Heart left ventricle (tissue), 16 donors: ENCODE measurements at regions not wholly inside any gene's neighbourhood (a gene's known extent, or its start where the extent isn't known, plus 50 kb on each side); places are given as distances from the start of the nearest gene placed in this dataset.

Experiments used
- ATAC-seq, 4 donors: fragments of 200-7000 bp; cut with Tn5 transposase; one replicate each; pipeline ENCODE4 v1.9.1; 2020 to 2022; ENCODE audit warnings: moderate library complexity in 4 of 4, mild to moderate bottlenecking in 3 of 4, moderate number of reproducible peaks in 1 of 4
- DNase-seq, 5 donors: peaks; one replicate each; pipeline ENCODE4 v3.0.0-alpha.2; 2020
- H3K27ac ChIP-seq, 12 donors: fragments of 200-600 bp; sonication (generic) in 4 of 12; one replicate each; pipeline versions ENCODE4 v1.5.0 to v1.8.0; 2016 to 2022; ENCODE audit warnings: mild to moderate bottlenecking in 2 of 12
- H3K27me3 ChIP-seq, 9 donors: fragments of 200-600 bp; sonication (generic) in 2 of 9; one replicate each; pipeline versions ENCODE4 v1.5.1 to v1.8.0; 2016 to 2022; ENCODE audit warnings: mild to moderate bottlenecking in 3 of 9
- H3K36me3 ChIP-seq, 9 donors: fragments of 200-600 bp; sonication (generic) in 2 of 9; one replicate each; pipeline versions ENCODE4 v1.5.0 to v1.8.0; 2018 to 2022; ENCODE audit warnings: mild to moderate bottlenecking in 2 of 9
- H3K4me1 ChIP-seq, 12 donors: fragments of 200-600 bp; sonication (generic) in 4 of 12; one replicate each; pipeline versions ENCODE4 v1.5.0 to v1.8.0; 2016 to 2022; ENCODE audit warnings: mild to moderate bottlenecking in 3 of 12
- H3K4me3 ChIP-seq, 12 donors: fragments of 200-600 bp; sonication (generic) in 4 of 12; one replicate each; pipeline versions ENCODE4 v1.5.0 to v1.8.0; 2017 to 2022; ENCODE audit warnings: mild to moderate bottlenecking in 9 of 12, moderate library complexity in 4 of 12
- H3K9me3 ChIP-seq, 12 donors: fragments of 200-600 bp; sonication (generic) in 4 of 12; one replicate each; pipeline versions ENCODE4 v1.5.0 to v1.8.0; 2016 to 2022; ENCODE audit warnings: mild to moderate bottlenecking in 1 of 12
- POLR2A ChIP-seq, 2 donors: fragments of 450-650 bp; IDR thresholded peaks; one replicate each; pipeline ENCODE4 v1.6.1; 2017; ENCODE audit warnings: antibody characterized with exemption in 2 of 2, mild to moderate bottlenecking in 2 of 2, moderate library complexity in 2 of 2
- WGBS, 4 donors: extraction: QIAGEN DNeasy Blood & Tissue Kit in 2 of 4; methylation state at CpG; one replicate each; pipeline versions ENCODE4 v1.1.5 to v1.1.7; 2013 to 2018; 5-methylcytosine and 5-hydroxymethylcytosine counted together
- intact Hi-C, 10 donors: fragments of 100-400 bp; cut with DNase I; formaldehyde crosslinking; loops; one replicate each; pipeline versions ENCODE4 v1.11.1 to v1.14.2; 2022
- TF ChIP-seq, protein P1 (sequence below), 12 donors: fragments of 200-600 bp; sonication (generic) in 4 of 12; IDR thresholded peaks; one replicate each; pipeline versions ENCODE4 v1.5.0 to v1.8.0; 2018 to 2022; ENCODE audit warnings: antibody characterized with exemption in 12 of 12, mild to moderate bottlenecking in 5 of 12
- donor health status: ischemic (EF 13 %, LVEDD 7.1; RV severe dilation, severe dysfunction).
- donor health status: healthy with polysubstance abuse.
- donor health status: DM: no; HTN: yes; CAD: no.
- donor health status: DM: no; HTN: no; CAD: no.
- donor health status: ischemic (EF 25% LVEDD 6.9; RV normal size, moderate dysfunction).
- donor health status: ischemic (EF 25% LVEDD 5.7; RV mildly dilated, moderate dysfunction).
- donor health status: healthy.
- donor health status: DM: yes; HTN: yes; CAD: no.
- donor health status: ischemic (EF 35%, LVEDD 5.7; RV mildly dilated, moderate dysfunction).
- donor health status: nonischemic (EF 11% LVEDD 7.7; RV severe dilation, severe dysfunction).
- donor health status: DM: yes; HTN: yes; CAD: no.
- donor health status: PGD.
- donor health status: ischemic (EF 29% LVEDD 5.4; RV normal size, mild dysfunction).
- donor health status: nonischemic (EF 23%, LVEDD 6.1; RV moderate dilation, normal function).

DNA sequence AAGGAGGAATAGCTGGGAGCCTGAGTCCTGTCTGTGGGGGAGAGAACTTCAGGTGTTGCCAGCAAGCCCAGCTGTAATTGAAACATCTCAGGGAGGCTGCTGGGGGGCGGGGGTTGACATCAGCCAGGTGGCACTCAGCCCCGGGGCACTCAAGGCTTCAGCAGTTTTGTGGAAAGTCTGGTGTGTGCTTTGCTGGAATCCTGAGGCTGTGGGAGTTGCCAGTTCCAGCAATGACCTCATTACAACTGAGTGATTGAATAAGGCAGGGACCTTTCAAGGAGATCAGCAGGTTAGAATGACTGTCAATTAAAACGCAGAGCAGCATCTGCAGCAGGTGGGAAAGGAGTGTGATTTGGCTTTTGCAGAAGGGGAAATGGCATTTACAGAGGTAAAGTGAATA lies 75.7 kb downstream of the FAM43A start:
- peak in 3 of 4 donors; percentile 48 to 60 (median 48) for ATAC-seq
- H3K4me3 ChIP-seq: no peak overlapping the region
- H3K27ac ChIP-seq: no peak overlapping the region
- 30 to 45% (median 41%) methylated on average over 3 of the region's 3 CpGs for WGBS, 4 donors
- no peaks in the 10 kb centered on the region for H3K27me3 ChIP-seq
- no peaks in the 10 kb centered on the region for H3K36me3 ChIP-seq
- H3K4me1 ChIP-seq: peaks cover 0 to 25% (median 8%) of the 10 kb centered on the region in 12 donors
- TF ChIP-seq, protein P1, sequence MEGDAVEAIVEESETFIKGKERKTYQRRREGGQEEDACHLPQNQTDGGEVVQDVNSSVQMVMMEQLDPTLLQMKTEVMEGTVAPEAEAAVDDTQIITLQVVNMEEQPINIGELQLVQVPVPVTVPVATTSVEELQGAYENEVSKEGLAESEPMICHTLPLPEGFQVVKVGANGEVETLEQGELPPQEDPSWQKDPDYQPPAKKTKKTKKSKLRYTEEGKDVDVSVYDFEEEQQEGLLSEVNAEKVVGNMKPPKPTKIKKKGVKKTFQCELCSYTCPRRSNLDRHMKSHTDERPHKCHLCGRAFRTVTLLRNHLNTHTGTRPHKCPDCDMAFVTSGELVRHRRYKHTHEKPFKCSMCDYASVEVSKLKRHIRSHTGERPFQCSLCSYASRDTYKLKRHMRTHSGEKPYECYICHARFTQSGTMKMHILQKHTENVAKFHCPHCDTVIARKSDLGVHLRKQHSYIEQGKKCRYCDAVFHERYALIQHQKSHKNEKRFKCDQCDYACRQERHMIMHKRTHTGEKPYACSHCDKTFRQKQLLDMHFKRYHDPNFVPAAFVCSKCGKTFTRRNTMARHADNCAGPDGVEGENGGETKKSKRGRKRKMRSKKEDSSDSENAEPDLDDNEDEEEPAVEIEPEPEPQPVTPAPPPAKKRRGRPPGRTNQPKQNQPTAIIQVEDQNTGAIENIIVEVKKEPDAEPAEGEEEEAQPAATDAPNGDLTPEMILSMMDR (IDR thresholded peaks at IDR 0.05): no peak
- no peak for TF ChIP-seq POLR2A (IDR thresholded peaks at IDR 0.05)
- no peaks in the 10 kb centered on the region for H3K9me3 ChIP-seq
- peak in 1 of 5 donors; percentile 43 for DNase-seq
- intact Hi-C loops: loop anchor here in 1 of 10 donors (10.0 kb wide), 1 partner anchor 67 kb away; no protein-coding TSS in a partner anchor

GRCh38 chr3:194766845-194767244 lies 81.2 kb downstream of the FAM43A start:
- Histone ChIP-seq H3K4me3 (no peak overlapping the region), H3K4me1 (peaks cover 0 to 28% (median 8%) of the 10 kb centered on the region in 12 donors), H3K36me3 (no peaks in the 10 kb centered on the region), H3K27me3 (no peaks in the 10 kb centered on the region), H3K9me3 (no peaks in the 10 kb centered on the region), H3K27ac (no peak overlapping the region)
- ATAC-seq (no peak), DNase-seq (no peak)
- 78 to 84% (median 82%) methylated on average over 7 of the region's 7 CpGs for WGBS, 4 donors
- intact Hi-C loops: loop anchor here in 4 of 10 donors (5.0 to 10.0 kb wide), 4 partner anchors 72 to 495 kb away; partner anchors contain the start of gene FAM43A (in 1 of the 4)
- TF ChIP-seq, protein P1 (IDR thresholded peaks at IDR 0.05): no peak
- TF ChIP-seq POLR2A (IDR thresholded peaks at IDR 0.05): no peak

DNA sequence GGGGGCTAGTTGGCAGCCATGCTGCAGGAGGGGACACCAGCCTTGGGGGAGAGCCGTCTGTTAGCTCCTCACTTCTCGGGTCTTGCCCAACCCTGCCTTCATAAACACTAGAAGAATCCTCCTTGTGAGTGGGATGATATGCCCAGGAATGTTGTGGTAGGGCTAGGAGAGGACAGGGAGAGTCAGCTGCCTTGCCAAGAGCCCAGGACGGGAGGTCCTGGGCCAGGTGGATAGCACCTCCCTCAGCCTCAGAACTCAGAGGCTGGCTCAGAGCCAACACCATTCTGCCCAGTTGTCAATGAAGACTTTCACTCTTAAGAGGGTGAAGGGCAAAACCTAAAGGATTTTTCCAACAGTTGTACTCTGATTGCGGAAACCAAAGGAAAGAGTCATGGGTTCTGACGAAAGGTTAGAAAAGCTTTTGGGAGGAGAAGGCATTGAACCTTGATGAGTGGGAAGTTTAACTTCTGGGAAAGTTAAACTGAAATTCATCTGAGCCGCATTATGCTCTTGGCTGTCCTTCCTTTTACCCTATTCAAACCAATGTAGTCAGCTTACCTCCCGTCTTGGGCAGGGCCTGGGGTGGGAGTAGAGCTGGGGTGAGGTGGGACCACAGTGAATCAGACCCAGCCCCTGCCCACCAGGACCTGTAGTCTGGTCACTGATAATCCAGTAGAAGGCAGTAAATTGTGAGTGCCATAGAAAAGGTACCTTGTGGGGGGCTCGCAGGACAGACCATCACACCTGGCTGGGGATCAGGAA lies 81.9 kb downstream of the FAM43A start:
- Histone ChIP-seq H3K36me3 (no peaks in the 10 kb centered on the region), H3K27ac (no peak overlapping the region), H3K9me3 (no peaks in the 10 kb centered on the region), H3K4me1 (peaks cover 0 to 31% (median 8%) of the 10 kb centered on the region in 12 donors), H3K27me3 (no peaks in the 10 kb centered on the region), H3K4me3 (no peak overlapping the region)
- WGBS, 4 donors: 86 to 93% (median 91%) methylated on average over 8 of the region's 8 CpGs
- intact Hi-C loops: loop anchor here in 4 of 10 donors (5.0 to 10.0 kb wide), 4 partner anchors 73 to 495 kb away; partner anchors contain the start of gene FAM43A (in 1 of the 4)
- TF ChIP-seq, protein P1 (IDR thresholded peaks at IDR 0.05): no peak
- TF ChIP-seq POLR2A (IDR thresholded peaks at IDR 0.05): no peak
- no peak for ATAC-seq
- DNase-seq: no peak

DNA sequence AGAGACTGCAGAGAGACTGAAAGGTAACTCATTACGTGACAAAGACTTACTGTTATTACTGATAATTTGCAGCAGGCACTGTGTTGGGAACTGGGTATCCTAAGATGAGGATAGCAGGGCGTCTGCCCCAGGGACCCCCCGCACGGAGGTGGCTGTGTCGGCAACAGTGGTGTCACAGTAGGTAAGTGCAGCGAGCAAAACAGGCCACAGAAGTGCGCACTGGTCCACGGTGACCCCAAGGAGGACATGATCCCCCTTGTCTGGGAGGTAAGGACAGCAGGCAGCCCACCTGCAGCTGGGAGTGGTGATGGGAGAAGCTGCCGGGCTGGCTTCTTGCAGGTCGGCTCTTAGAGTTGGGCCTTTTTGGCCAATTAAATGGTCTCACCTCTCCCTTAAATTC lies 82.9 kb downstream of the FAM43A start:
- intact Hi-C loops: loop anchor here in 4 of 10 donors (5.0 to 10.0 kb wide), 4 partner anchors 74 to 494 kb away; partner anchors contain the start of gene FAM43A (in 1 of the 4)
- Histone ChIP-seq H3K4me3 (peak overlapping the region in 8 of 12 donors; percentile 6 to 58 (median 44)), H3K4me1 (peaks cover 0 to 39% (median 13%) of the 10 kb centered on the region in 12 donors), H3K36me3 (no peaks in the 10 kb centered on the region), H3K27me3 (no peaks in the 10 kb centered on the region), H3K9me3 (no peaks in the 10 kb centered on the region), H3K27ac (peak overlapping the region in 2 of 12 donors; percentile 23 to 38)
- WGBS, 4 donors: 85 to 89% (median 88%) methylated on average over 10 of the region's 10 CpGs
- no peak for DNase-seq
- no peak for ATAC-seq
- TF ChIP-seq POLR2A (IDR thresholded peaks at IDR 0.05): no peak
- TF ChIP-seq, protein P1 (IDR thresholded peaks at IDR 0.05): no peak
